Nucleus accumbens (tissue), 56 donors: ENCODE measurements at regions not wholly inside any gene's neighbourhood (a gene's known extent, or its start where the extent isn't known, plus 50 kb on each side); places are given as distances from the start of the nearest gene placed in this dataset.

Source experiments
- DNase-seq, 56 donors: peaks; one replicate each; lab custom pipeline; 2025; lab: John Stamatoyannopoulos, UW

DNA sequence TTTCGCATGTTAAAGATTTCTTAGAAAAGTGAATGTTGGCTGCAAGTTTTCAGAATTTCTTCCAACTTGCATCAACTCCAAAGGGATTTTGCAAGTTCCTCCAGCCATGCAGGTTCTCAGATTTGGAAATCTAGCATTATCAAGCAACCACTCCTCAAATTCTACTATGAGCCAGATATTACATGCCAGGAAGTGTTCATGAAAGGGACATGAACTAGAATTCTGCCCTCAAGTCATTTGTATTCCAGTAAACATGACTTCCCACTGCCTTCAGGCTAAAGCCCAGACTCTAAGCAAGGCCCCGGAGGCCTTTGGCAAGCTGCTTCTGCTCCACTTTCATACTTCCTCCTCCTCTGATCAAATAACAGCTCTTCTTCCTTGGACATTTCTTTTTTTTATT lies 111.3 kb upstream of the PAPPA start:
- DNase-seq, result no peak

DNA sequence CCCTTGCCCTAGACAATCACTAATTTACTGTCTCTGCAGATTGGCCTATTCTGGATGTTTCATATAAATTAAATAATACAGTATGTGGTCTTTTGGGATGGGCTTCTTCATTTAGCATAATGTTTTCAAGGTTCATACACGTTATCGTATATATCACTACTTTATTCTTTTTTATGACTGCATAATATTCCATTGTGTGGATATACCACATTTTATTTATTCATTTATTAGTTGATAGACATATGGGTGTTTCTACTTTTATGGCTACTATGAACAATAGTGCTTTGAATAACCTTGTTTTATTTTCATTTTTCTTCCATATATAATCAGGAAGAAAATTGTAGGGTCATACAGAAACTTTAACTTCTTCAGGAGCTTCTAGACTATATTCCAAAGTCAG lies 108.5 kb upstream of the PAPPA start:
- DNase-seq, result no peak

- no peak for DNase-seq
Observed at GRCh38 chr9:116048081-116048480, 105.5 kb upstream of the PAPPA start.

- no peak for DNase-seq
Observed at GRCh38 chr9:116049456-116049855, 104.1 kb upstream of the PAPPA start.

GRCh38 chr9:116051528-116051927 lies 102.1 kb upstream of the PAPPA start:
- DNase-seq, result no peak

DNA sequence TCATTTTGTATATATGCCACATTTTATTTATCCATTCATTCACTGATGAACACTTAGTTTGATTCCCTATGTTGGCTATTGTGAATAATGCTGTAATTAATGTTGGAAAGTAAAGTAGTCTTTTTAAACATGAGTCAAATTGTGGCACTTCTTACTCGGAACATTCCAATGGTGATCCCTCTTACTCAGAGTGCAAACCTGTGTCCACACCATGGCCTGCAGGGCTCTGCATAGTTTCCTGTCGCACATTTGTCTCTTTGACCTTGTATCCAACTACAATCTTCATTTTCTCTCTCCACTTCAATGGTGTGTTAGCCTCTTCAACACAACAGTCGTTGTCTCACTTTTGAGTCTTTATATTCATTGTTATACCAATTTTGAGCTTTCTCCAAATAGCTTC lies 98.1 kb upstream of the PAPPA start:
- no peak for DNase-seq

- no peak for DNase-seq
Observed at GRCh38 chr9:116057371-116057770, 96.2 kb upstream of the PAPPA start.

DNA sequence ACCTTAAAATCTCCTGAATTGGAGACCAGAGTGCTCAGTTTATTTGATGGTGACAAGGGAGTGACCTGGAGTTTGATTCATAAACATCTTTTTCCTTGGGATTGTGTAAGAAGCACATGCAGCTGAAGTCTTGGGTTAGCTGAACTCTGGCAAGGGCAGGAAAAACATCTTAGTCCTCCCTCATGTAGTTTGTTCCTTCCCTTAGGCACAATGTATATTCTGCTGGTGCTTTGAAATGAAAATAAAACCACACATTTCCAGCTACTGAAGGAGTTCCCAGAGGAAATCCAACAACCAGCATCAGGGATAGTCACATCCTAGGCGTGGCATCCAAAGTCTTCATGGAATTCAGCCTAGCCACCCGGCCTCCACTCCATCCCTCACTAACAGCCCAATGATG lies 95.2 kb upstream of the PAPPA start:
- DNase-seq, result no peak

- no peak for DNase-seq
Observed at GRCh38 chr9:116059466-116059865, 94.1 kb upstream of the PAPPA start.

DNA sequence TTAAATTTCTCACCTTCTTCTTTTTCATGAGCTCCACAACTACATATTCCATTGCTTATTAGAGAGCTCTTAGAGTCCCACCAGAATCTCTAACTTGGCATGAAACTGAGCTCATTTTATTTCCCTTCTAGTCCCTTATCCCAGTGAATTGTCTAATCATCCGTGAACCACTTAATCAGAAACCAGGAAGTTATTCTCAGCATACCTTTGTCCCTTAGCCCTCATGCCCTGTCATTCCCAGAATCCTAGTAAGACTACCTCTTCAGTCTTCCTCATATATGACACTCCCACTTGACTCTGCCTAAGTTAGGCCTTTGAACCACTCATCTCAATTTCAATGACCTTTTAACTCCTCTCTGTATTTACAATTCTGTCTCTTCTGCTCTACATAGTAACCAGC lies 93.0 kb upstream of the PAPPA start:
- no peak for DNase-seq

DNA sequence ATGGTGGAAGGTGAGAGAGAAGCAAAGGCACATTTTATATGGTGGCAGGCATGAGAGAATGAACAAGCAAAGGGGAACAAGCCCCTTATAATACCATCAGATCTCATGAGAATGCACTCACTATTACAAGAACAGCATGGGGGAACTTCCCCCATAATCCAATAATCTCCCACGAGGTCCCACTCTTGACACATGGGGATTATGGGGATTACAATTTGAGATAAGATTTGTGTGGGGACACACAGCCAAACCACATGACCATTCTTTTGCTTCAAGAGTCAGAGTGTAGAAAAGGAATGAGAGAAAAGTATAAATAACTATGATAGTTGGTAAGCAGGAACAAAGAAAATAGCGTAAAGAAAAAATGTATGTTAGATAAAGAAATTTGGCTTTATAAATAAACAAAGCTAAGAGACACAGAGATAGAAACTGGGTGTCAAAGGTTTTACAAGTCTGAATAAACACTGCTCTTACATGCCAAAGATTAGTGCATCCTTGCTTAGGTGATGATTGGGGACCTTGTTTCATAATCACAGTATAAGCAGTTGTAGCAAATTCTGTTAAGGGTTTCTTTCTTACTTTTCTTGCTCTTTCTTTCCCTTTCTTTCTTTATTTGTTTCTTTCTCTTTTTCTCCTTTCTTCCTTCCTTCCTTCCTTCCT lies 91.9 kb upstream of the PAPPA start:
- no peak for DNase-seq

GRCh38 chr9:116062206-116062550 lies 91.4 kb upstream of the PAPPA start:
- DNase-seq, result no peak

DNA sequence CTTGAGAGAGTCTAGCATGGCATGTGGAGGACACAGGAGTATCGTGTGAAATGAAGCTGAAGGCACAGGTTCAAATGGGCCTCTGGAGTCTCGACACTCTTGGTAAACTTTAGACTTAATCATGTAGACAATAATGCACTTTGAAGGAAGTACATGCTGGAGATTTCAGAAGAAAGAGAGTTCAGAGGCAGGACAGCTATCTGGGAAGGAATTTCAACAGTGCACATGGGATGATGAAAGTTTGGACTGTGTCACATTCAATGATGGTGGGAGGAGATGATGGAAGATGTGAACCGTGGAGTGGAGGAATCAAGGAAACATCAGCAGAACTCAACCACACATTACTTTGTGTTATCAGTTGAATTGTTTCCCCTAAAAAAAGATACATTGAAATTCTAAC lies 88.6 kb upstream of the PAPPA start:
- no peak for DNase-seq

GRCh38 chr9:116066221-116066620 lies 87.4 kb upstream of the PAPPA start:
- no peak for DNase-seq

GRCh38 chr9:116067566-116067965 lies 86.0 kb upstream of the PAPPA start:
- DNase-seq, result no peak

GRCh38 chr9:116070256-116070914 lies 83.2 kb upstream of the PAPPA start:
- no peak for DNase-seq

DNA sequence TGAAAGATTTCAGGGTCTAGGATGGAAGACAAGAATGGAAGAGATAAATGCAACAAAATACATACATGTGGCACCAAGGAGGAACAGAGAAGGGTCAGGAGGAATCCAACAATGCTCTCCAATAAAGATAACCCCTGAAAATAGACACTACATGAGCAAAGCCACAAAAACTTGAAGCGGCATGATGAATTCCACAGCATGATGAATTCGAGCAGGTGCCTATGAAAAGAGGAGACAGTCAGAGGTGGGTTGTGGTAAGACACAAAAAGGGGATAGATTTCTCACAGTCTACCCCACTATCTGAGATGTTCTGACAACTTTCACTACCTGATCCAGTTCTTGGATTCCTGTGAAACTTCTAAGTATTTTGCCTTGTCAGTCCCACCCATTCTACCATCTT lies 81.5 kb upstream of the PAPPA start:
- DNase-seq, result no peak

DNA sequence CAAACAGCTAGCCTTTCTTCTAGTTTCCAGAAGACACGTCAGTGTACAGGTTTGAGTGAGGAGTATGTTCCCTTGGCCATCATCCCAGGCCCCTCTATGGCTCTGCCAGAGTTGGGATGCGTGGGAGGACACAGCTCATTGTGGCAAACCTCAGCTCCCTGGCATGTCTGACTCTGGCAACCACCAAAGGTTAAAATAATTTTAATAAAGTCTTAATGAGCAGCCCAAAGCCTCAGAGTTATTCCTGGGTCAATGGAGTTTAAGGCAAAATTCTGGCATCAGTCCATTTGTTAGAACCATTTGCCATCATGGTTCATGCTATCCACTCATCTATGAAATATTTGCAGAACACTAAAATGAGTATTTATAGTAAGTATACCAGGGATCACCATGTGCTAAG lies 79.8 kb upstream of the PAPPA start:
- no peak for DNase-seq

GRCh38 chr9:116074658-116075057 lies 78.9 kb upstream of the PAPPA start:
- DNase-seq, result no peak

GRCh38 chr9:116075191-116075590 lies 78.4 kb upstream of the PAPPA start:
- no peak for DNase-seq

DNA sequence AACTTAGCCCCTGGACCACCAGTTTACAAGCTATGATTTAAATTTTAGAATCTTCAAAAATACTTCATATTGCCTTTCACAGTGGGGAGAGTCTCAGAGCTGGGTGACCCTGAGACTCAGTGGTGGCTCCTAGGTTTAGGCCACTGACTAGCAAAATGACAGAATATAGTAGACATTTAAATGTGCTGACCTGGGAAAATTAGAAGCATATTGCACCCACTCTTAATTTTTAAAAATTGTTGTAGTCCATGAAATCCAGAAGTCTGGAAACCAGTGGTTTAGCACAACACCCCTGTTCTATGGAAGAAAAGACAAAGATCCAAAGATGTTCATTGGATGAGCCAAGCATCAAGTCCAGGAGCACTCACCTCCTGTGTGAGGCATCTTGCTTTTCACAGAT lies 75.0 kb upstream of the PAPPA start:
- DNase-seq, result no peak

DNA sequence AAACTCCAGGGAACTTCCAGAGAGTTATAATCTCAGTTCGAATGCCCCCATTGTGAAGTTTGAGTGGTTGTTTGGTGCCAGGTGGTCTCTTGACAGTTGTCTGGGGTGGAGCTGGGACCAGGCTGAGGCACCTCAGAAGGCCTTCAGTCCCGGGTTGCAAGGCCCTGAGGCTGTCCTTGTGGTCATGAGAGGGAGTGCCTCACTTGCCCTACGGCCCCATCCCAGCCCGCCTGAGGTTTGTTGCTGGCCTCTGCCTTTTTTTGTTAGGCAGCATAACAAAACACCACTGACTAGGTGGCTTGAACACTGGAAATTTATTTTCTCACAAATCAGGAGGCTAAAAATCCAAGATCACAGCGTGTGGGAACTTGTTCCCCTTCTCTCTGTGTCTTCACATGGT lies 73.0 kb upstream of the PAPPA start:
- DNase-seq, result no peak
